Lower leg skin (tissue), 3 donors: ENCODE measurements at regions not wholly inside any gene's neighbourhood (a gene's known extent, or its start where the extent isn't known, plus 50 kb on each side); places are given as distances from the start of the nearest gene placed in this dataset.

Source experiments
- CTCF ChIP-seq, 3 donors: fragments of 450-650 bp; IDR thresholded peaks; one replicate each; pipeline ENCODE4 v1.5.1; 2016; ENCODE audit warnings: antibody characterized with exemption in 3 of 3, mild to moderate bottlenecking in 3 of 3, moderate library complexity in 2 of 3
- POLR2A ChIP-seq, 2 donors: fragments of 450-650 bp; IDR thresholded peaks; one replicate each; pipeline ENCODE4 v1.6.1; 2016 to 2017; ENCODE audit warnings: antibody characterized with exemption in 2 of 2, mild to moderate bottlenecking in 1 of 2, moderate library complexity in 1 of 2

GRCh38 chr3:177753451-177754155 lies 556.3 kb upstream of the TBL1XR1 start:
- TF ChIP-seq CTCF (IDR thresholded peaks at IDR 0.05) = no peak
- TF ChIP-seq POLR2A (IDR thresholded peaks at IDR 0.05) = no peak
